ENCODE measurements at regions not wholly inside any gene's neighbourhood (a gene's known extent, or its start where the extent isn't known, plus 50 kb on each side); places are given as distances from the start of the nearest gene placed in this dataset.

DNA sequence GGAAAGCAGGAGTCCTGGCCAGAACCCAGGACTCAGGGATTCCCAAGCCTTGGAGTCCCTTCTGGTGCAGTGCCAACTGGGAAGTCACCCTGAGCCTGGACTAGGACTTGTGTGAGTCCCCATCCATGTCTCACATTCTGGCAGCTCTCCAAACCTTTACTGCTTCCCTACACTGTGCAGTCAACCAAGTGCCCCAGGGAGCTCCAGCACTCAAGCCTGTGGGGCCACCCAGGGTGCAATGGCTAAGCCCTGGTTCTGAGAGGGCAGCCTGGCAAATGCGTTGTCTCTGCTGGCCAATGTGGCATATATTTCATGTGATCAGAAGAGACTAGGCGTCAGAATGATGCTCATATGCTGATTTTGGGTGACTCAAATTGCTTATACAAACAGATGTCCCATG is 223.4 kb downstream of the SP3 start:
- DNase-seq (ENCODE audit: low read depth in 1 of 2, low spot score in 1 of 2) = no peak
- H3K27ac ChIP-seq (replicated peaks) = no peak overlapping the region
- no peak overlapping the region for H3K4me3 ChIP-seq (replicated peaks; ENCODE audit: insufficient read depth, low read length)
- TF ChIP-seq SPI1 (IDR thresholded peaks at IDR 0.05; ENCODE audit: borderline replicate concordance, low read depth) = no peak
- no peak for TF ChIP-seq CTCF (IDR thresholded peaks at IDR 0.05; ENCODE audit: insufficient read depth, low read length)
- TF ChIP-seq POLR2AphosphoS5 (IDR thresholded peaks at IDR 0.05; ENCODE audit: low read depth) = no peak
- TF ChIP-seq, protein P1, sequence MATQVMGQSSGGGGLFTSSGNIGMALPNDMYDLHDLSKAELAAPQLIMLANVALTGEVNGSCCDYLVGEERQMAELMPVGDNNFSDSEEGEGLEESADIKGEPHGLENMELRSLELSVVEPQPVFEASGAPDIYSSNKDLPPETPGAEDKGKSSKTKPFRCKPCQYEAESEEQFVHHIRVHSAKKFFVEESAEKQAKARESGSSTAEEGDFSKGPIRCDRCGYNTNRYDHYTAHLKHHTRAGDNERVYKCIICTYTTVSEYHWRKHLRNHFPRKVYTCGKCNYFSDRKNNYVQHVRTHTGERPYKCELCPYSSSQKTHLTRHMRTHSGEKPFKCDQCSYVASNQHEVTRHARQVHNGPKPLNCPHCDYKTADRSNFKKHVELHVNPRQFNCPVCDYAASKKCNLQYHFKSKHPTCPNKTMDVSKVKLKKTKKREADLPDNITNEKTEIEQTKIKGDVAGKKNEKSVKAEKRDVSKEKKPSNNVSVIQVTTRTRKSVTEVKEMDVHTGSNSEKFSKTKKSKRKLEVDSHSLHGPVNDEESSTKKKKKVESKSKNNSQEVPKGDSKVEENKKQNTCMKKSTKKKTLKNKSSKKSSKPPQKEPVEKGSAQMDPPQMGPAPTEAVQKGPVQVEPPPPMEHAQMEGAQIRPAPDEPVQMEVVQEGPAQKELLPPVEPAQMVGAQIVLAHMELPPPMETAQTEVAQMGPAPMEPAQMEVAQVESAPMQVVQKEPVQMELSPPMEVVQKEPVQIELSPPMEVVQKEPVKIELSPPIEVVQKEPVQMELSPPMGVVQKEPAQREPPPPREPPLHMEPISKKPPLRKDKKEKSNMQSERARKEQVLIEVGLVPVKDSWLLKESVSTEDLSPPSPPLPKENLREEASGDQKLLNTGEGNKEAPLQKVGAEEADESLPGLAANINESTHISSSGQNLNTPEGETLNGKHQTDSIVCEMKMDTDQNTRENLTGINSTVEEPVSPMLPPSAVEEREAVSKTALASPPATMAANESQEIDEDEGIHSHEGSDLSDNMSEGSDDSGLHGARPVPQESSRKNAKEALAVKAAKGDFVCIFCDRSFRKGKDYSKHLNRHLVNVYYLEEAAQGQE (IDR thresholded peaks at IDR 0.05; ENCODE audit: insufficient replicate concordance, low read depth) = no peak
- TF ChIP-seq GABPA (IDR thresholded peaks at IDR 0.05; ENCODE audit: low read depth) = no peak
- H3K27me3 ChIP-seq (ENCODE audit: insufficient read depth, poor library complexity, severe bottlenecking) = peaks cover 3% of the 10 kb centered on the region

DNA sequence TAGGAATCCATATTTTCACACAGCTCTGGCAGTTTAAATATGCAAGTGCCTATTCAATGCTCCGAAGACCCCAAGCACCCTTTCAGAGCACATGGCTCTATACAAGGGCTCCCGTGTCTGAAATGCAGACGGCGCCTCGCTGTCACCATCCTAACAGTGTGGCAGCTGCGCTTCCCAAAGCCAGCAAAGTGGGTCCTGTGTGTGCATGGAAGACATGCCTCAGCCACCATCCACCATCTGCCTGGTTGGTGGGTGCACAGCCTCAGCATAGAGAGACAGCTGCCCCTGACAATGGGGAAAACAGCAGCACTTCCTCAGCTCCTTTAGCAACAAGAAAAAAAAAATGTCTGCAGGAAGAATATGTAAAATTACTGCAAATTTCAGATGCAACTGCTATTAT is 218.1 kb downstream of the SP3 start:
- H3K4me3 ChIP-seq (replicated peaks; ENCODE audit: insufficient read depth, low read length) = no peak overlapping the region
- peaks cover 2% of the 10 kb centered on the region for H3K27me3 ChIP-seq (ENCODE audit: insufficient read depth, poor library complexity, severe bottlenecking)

DNA sequence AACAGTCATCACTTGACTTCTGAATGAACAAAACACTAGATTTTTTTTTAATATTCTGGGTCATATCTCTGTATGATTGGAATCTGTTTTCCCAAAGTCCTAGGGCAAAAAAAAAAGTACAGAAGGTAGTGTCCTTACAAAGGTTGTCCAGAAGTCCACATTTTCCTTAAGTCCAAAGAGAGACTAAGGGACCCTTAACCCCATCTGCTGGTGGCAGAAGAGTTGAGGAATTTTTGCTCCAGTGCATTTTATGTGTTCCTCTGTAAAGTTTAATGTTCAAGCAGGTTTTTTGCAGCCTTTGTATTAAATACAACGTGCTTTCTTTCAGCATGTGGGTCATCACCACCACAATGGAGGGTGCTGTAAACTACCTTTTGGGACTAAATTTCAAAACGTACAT is 215.9 kb downstream of the SP3 start:
- TF ChIP-seq, protein P1 (IDR thresholded peaks at IDR 0.05; ENCODE audit: insufficient replicate concordance, low read depth) = no peak
- TF ChIP-seq GABPA (IDR thresholded peaks at IDR 0.05; ENCODE audit: low read depth) (no peak), SPI1 (IDR thresholded peaks at IDR 0.05; ENCODE audit: borderline replicate concordance, low read depth) (no peak), CTCF (IDR thresholded peaks at IDR 0.05; ENCODE audit: insufficient read depth, low read length) (no peak)
- peaks cover 2% of the 10 kb centered on the region for H3K27me3 ChIP-seq (ENCODE audit: insufficient read depth, poor library complexity, severe bottlenecking)
- no peak overlapping the region for H3K27ac ChIP-seq (replicated peaks)
- no peak for DNase-seq (ENCODE audit: low read depth in 1 of 2, low spot score in 1 of 2)
- H3K4me3 ChIP-seq (replicated peaks; ENCODE audit: insufficient read depth, low read length) = no peak overlapping the region

More for the DNA sequence above, 218.1 kb downstream of the SP3 start:
- no peak for DNase-seq (ENCODE audit: low read depth in 1 of 2, low spot score in 1 of 2)
- TF ChIP-seq SPI1 (IDR thresholded peaks at IDR 0.05; ENCODE audit: borderline replicate concordance, low read depth) (no peak), POLR2AphosphoS5 (IDR thresholded peaks at IDR 0.05; ENCODE audit: low read depth) (no peak), GABPA (IDR thresholded peaks at IDR 0.05; ENCODE audit: low read depth) (no peak), CTCF (IDR thresholded peaks at IDR 0.05; ENCODE audit: insufficient read depth, low read length) (no peak)
- TF ChIP-seq, protein P1 (IDR thresholded peaks at IDR 0.05; ENCODE audit: insufficient replicate concordance, low read depth) = no peak
- H3K27ac ChIP-seq (replicated peaks) = no peak overlapping the region
